DMS114 treated with DMSO at 0.1 percent for 48 hours (cell line): ENCODE measurements at regions not wholly inside any gene's neighbourhood (a gene's known extent, or its start where the extent isn't known, plus 50 kb on each side); places are given as distances from the start of the nearest gene placed in this dataset.
"Not testable (repeated sequence)": the region's sequence is repeated elsewhere in the genome, so short reads cannot be mapped to it uniquely, and the experiment has no call there.

Experiments
- DNase-seq: peaks from one replicate; lab custom pipeline; 2025; ENCODE audit not compliant: unreplicated experiment; lab: John Stamatoyannopoulos, UW

DNA sequence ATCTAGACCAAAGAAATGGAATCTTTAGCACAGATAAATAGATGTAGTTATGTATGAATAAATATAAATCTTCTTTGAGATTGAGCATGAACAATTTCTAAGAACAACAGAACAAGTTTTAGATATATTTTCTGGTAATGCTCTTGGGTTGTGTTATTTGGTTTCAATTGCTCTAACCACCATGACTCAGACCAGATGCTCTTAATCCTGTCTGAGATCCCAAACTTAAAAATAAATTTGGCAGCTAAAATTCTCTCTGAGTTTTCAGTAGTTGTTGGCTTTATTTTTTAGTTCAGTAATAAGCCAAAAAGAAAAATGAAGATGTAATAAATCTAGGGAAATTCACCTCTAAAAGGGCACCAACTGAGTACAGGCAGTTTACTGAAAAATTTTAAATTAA lies 1693.4 kb downstream of the NCAM2 start:
- no peak for DNase-seq

DNA sequence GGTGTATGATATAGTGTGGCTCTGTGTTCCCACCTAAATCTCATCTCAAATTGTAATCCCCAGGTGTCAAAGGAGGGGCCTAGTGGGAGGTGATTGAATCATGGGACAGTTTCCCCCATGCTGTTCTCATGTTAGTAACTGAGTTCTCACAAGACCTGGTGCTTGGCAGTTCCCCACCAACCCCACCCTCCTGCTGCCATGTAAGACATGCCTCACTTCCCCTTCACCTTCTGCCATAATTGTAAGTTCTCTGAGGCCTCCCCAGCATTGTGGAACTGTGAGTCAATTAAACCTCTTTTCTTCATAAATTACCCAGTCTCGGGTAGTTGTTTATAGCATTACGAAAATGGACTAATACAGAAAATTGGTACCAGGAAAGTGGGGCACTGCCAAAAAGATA lies 1705.3 kb downstream of the NCAM2 start:
- DNase-seq: no peak

DNA sequence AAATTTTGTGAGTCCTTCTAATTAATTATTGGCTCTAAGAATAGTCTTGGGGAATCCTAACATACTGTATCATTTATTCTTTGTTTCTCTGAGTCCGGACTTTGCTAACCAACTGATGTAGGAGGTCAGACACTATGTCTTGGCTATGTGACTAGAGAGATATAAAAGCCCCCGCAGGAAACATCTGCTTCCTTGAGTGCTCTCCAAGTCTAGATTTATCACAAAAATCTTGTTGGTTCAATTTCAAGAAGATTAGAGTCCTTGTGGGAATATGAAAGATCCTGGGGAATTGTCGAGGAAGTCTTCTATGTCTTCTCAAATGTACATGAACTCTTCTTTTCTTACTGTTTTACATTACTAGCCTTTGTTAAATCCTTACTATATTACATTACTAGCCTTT lies 1712.5 kb downstream of the NCAM2 start:
- DNase-seq: no peak

DNA sequence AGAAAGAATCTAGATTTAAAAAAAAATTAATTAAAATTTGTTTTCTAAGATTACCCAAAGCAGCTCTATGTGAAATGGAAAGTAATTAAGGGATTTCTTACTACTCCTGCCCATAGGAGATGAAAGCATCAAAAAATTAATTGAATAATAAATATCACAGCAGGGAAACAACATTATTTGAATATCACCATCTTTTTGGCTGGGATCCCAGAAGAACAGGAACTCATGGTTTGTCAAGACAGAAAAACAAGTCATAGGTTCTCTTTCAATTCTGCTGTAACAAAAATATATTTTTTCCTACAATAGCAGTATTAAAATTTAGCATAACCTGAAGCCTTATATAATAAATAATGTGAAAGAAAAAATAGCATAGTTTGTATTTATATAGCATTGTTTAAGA lies 1713.4 kb downstream of the NCAM2 start:
- DNase-seq: no peak

DNA sequence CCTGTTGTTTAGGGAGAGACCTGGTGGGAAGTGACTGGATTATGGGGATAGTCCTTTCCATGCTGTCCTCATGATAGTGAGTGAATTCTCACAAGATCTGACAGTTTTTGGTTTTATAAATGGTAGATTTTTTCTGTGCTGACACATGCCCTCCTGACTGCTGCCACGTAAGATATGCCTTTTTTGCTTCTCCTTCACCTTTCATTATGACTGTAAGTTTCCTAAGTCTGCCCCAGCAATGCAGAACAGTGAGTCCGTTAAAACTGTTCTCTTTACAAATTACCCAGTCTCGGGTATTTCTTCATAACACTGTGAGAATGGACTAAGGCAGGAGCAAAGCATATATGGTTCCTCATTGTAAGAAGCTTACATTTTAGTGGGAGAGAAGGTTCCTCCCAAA lies 1727.2 kb downstream of the NCAM2 start:
- no peak for DNase-seq

DNA sequence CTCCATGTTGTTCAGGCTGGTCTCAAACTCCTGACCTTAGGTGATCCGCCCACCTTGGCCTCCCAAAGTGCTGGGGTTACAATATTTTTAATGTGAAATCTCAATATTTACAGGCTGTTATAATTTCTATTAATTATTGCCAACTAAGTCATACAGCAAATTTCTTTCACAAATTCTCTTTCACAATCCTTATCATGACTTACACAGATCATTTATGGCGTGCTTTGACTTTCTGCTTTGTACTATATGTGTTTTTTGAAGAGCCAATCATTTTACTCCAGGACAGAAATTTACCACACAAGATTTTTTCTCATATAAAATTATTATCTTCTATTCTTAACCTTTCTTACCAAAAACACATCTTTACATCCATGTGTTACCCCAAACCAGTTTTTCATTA lies 1729.9 kb downstream of the NCAM2 start:
- DNase-seq: no peak

DNA sequence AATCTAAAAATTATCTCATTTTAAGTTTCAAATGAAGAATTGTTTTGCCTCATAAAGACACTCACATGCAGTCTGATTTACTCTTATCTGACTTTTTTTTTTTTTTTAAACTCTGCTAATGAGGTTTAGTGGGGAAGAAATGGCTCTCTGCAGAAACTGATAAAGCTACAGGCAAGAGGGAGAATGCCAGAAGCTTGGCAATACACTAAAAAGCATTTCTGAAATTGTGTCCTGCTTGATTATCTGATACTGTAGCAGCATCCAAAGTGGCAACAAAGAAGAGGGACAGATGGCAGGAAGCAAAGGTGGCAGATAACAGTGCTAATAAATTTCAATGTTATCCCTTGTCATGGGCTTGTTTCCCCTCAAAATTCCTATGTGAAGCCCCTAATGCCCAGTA lies 1744.9 kb downstream of the NCAM2 start:
- DNase-seq: no peak

DNA sequence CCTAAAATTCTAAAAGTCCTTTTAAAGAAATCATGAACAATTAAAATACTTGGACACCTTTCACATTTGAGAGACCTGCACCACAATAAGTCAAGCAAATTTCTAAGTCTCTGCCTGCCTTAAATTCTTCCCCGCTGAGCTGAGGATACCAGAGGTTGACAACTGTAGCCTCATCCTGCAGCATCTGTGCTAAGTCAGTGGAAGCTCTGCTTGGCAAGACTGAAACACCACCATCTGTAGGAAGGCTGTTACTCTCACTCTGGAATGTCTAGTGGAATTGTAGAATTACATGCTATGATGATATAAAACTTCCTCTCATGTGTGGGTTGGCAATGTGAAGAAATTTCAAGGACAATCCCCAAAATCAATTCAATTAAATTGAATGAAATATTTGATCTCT lies 1756.5 kb downstream of the NCAM2 start:
- no peak for DNase-seq

DNA sequence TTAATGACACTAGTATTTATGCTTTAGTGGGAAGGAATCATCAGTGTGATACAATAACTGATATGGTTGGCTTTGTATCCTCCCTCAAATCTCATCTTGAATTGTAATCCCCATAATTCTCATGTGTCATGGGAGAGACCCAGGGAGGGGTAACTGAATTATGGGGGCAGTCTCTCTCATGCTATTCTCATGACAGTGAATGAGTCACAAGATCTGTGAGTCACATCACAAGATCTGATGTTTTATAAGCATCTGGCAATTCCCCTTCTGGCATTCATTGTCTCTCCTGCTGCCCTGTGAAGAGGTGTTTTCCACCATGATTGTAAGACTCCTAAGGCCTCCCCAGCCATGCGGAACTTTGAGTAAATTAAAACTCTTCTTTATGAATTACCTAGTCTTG lies 1760.3 kb downstream of the NCAM2 start:
- DNase-seq: no peak

DNA sequence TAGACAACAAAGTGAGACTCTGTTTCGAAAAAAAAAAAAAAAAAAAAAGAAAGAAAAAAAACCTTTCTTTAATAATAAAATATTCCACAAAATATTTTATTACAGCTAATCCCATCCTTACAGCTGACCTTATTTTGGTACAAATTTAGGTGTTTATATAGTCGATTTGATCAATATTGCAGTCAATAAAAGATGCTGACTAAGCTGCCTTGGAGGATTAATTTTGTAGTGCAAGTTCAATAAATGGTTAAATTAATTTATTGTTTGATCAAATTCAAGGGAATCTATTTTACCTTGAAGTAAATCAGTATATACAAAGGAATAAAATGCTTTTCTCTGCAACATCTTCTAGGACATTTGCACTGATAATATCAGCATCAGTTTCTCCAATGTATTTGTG lies 1764.3 kb downstream of the NCAM2 start:
- no peak for DNase-seq

DNA sequence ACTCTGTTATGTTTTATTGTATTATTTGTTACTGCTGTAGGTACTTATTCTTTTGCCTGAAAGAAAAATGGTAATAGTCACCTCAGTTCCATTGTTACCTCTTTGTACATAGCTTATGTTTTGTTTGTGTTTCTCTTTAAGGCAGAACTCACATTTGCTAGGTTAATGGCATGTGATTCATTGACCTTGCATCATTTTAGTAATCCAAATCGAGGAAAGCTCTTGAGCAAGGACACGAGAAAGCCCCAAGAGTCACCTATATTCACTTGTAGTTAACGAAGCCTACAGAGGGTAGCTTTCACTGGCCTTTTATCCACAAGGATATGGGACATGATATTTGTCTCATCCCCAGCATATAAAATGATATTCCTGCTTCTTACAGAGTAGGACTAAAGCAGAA lies 1765.2 kb downstream of the NCAM2 start:
- no peak for DNase-seq

DNA sequence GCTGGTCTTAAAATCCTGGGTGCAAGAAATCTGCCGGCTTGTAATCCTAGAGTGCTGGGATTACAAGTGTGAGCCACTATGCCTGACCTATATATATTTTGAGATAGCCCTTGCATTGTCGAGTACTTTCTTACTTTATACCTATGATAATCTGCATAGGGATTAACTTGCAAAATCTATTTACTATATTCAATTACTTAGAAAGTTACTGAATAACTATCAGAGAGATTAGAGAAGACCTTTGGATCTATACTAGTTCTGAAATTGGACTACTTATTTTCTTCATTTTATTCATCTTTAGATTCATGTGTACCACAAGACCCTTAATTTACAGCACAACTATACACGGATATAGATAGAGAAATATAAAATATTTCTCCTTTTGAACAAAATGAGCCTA lies 1766.0 kb downstream of the NCAM2 start:
- no peak for DNase-seq

DNA sequence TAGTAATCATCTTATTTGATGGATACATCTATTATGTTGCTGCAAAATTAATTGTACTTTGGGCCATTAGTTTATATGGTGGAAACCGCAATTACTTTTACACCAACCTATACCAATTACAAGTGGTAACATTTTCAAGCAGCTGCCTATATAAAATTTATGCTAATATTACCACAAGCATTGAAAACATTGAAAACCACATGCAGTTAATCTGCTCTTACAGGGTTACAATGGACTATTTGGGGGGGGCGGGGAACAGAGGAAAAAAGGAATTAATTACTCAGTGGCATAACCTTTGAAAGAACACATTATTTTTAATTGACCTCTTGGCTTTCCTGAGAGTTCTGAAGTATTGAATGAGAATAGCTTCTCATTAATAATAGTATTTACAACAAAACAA lies 1793.2 kb downstream of the NCAM2 start:
- DNase-seq: no peak

DNA sequence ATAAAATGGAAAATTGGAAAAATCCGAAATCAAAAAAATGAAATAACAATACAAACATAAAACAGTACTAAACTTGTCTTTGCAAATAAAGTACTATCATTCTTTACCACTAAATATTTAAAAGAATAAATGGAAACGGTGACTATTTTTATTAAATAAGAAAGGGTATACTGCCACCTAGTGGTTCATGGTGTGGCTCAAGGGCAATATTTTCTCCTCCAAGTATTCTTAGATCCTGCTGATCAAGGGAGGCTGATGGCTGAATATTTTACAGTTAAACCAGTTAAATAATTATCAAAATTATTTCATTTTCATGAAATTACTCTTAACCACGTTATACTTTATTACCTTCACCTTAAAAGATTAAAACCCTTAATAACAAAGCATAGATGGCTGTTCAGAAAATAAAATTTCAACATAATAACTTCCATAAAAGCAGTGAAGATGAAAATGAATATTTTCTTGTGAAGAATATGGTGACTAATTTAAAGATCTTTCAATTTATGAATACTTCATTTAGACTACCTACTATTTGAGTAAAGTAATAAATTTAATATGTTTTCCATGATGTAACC lies 1793.9 kb downstream of the NCAM2 start:
- peak; percentile 9 for DNase-seq

DNA sequence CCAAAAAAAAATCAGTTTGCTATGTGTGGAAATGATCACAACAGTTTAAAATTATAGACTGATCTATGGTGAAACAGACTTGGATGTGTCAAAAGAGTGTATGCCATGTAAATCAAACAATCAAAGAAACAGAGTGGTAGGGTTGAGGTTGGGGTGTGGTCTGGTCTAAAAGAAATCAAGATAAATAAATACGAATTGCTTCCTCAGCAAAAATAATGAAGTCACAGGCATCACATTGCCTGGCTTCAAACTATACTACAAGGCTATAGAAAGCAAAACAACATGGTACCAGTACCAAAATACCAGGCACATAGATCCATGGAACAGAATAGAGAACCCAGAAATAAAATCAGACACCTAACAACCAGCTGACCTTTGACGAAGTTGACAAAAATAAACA lies 1796.9 kb downstream of the NCAM2 start:
- no peak for DNase-seq

DNA sequence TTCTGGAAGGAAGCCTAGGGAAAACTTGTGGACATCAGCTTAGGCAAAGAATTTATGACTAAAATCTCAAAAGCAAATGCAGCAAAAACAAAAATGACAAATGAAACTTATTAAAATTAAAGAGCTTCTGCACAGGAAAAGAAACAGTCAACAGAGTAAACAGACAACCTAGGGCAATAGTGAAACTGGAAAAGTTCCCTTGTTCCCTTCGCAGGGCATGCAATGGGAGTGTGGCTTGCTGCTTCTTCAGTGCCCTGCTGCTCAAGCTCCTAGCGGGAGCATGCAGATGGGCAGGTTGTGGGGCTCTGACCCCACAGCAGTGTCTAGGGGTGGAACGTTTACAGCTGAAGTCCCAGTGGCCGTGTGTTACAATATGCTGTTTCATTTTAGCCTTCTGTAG lies 1797.4 kb downstream of the NCAM2 start:
- DNase-seq: no peak

DNA sequence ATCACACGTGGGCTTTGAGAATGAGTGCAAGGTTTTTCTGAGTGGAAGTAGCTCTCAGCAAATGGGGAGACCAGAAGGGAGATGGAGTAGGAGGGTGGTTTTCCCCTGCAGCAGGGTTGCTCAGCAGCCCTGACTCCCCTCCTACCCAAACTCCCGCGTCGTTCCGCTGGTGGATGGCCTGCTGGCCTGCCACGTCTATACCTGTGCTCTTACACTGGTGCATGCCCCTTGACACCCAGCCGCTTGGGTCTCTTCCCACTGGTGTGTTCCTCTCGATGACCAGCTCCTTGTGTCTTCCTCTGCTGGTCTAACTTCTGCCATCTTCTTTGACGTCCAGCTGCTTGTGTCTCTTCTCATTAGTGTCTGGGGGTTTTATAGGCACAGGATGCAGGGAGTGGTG lies 1797.9 kb downstream of the NCAM2 start:
- DNase-seq: no peak

DNA sequence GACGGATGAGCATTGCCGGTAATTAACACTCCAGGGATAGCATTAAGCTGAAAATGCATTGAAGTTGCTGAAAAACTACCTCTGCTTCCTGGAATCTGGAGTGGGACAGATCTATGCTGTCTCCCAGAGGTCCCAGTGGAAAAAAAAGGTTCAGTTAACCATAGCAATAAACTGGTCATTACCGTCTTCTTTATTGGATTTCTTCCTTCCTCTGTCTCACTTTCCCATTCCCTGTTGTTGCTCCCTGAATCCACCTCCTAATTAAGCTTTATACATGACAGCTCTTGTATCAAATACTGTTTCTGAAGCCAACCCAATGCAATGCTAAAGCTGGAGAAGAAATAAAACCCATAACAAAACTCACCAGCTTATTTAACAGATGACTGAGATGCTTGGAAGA lies 1805.9 kb downstream of the NCAM2 start:
- no peak for DNase-seq

DNA sequence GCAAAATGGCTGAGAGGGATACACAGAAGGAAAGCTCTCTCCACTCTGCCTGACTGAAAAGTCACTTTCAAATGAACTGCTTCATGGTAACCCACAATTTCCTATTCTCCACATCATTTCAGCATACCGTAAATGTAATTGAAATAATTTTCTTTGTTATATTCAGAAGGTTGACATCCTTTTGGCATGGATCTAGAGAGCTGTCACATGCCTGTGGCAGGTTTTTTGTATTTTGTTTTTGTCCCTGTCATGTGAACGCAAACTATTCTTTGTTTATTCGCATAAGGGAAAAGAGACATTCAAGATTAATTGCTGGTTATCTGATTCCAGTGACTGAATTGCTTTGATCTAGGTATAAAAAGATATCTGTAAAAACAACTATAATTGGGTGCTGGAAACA lies 1808.1 kb downstream of the NCAM2 start:
- DNase-seq: no peak

DNA sequence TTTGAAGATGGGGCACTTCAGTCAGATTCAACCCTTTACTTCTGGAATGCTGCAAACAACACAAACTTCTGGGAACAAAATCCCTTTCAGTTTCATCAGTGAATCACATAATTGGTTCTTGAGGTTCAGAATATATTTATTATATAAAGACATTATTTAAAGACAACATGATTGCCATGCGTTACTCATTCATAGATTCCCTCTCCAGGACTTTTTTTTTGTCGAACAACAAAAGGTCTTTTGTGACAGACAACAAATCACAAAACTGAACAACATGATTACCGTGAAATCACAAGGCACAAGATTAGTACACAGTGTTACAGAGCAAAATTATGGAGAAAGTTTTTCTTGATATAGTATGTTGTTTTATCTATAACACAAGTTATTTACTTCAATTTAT lies 1815.0 kb downstream of the NCAM2 start:
- no peak for DNase-seq

DNA sequence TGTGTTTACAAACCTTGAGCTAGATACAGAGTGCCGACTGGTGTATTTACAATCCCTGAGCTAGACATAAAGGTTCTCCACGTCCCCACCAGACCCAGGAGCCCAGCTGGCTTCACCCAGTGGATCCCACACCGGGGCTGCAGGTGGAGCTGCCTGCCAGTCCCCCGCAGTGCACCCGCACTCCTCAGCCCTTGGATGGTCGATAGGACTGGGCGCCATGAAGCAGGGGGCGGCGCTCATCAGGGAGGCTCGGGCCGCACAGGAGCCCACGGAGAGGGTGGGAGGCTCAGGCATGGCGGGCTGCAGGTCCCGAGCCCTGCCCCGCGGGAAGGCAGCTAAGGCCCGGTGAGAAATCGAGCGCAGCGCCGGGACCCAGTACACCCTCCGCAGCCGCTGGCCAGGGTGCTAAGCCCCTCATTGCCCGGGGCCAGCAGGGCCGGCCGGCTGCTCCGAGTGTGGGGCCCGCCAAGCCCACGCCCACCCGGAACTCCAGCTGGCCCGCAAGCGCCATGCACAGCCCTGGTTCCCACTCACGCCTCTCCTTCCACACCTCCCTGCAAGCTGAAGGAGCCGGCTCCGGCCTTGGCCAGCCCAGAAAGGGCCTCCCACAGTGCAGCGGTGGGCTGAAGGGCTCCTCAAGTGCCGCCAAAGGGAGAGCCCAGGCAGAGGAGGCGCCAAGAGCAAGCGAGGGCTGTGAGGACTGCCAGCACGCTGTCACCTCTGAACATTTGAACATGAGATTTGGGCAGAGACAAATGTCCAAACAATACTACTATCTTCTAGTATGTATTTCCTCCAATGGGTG lies 1820.7 kb downstream of the NCAM2 start:
- DNase-seq: not testable (repeated sequence)

DNA sequence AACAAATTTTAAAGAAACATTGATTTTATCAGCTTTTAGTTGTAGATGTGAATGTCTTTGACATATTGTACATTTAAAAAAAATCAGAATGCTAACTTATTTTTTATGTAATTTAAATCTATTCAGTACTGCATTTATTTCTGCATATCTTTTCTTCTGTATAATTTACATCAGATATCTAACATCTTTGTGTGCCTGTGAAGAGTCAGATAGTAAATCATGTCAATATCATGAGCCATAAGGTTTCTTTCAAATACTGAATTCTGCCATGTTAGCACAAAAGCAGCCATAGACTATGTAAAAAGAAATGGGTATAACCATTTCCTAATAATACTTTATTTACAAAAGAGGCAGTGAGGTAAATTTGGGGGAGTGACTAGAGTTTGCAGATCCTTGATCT lies 1829.2 kb downstream of the NCAM2 start:
- DNase-seq: no peak

DNA sequence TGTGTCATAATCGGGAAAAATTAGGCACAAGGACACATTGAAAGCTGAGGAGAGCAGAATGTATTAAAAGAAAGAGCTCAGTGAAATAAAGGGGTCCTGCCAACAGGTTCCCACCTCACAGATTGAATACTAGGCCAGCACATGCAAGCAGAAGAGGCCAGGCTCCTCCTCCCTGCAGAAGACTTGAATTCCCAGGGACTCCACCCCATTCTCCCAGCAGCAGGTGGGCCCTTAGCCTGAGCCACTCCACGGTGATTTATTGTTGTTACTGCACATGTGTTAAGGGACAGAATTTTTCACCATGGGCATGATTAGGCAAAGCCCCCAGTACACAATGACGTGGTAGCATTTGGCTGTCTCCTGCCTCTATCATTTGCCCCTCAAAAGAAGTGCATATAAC lies 1844.7 kb downstream of the NCAM2 start:
- no peak for DNase-seq
